NCI-H2227 (cell line): ENCODE measurements at regions not wholly inside any gene's neighbourhood (a gene's known extent, or its start where the extent isn't known, plus 50 kb on each side); places are given as distances from the start of the nearest gene placed in this dataset.
"Not testable (repeated sequence)": the region's sequence is repeated elsewhere in the genome, so short reads cannot be mapped to it uniquely, and the experiment has no call there.

Experiments
- DNase-seq: peaks from one replicate; lab custom pipeline; 2025; ENCODE audit not compliant: unreplicated experiment; lab: John Stamatoyannopoulos, UW

DNA sequence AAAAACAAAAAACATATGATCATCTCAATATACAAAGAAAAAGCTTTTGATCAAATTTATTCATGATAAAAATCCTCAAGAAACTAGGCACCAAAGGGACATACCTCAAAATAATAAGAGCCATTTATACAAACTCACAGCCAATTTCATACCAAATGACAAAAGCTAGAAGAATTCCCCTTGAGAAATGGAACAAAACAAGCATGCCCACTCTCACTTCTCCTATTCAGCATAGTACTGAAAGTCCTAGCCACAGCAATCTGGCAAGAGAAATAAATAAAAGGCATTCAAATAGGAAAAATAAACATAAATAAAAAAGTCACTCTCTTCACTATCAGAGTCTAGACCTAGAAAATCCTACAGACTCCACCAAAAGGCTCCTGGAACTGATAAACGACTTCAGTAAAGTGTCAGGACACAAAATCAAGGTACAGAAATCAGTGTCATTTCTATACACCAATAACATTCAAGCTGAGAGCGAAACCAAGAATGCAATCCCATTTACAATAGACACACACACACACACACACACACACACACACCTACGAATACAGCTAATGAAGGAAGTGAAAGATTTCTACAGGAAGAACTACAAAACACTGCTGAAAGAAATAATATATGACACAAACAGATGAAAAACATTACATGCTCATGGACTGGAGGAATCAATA lies 1486.2 kb upstream of the SEL1L start:
- no peak for DNase-seq

DNA sequence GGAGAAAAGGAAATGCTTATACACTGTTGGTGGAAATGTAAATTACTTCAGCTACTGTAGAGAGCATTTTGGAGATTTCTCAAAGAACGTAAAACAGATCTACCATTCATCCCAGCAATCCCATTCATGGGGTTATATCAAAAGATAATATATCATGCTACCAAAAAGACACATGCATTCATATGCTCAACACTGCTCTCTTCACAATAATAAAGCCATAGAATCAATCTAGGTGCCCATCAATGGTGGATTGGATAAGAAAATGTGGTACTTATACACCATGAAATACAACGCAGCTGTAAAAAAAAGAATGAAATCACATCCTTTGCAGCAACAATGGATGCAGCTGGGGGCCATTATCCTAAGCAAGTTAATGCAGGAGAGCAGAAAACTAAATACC lies 1487.7 kb upstream of the SEL1L start:
- DNase-seq = no peak

DNA sequence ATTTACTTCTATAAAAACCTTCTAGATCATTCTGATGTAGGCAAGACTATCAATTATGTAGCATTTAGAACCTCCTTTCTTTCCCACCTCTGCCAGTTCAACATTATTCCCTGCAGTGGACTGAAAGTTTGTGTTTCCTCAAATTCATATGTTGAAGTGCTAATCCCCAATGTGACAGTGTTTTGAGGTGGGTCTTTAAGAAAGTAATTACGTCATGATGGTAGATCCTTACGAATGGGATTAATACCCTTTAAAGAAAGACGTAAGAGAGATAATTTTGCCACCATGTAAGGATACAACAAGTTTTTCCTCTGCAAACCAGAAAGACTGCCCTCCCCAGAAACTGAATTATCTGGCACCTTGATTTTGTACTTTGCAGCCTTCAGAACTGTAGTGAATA lies 1489.7 kb upstream of the SEL1L start:
- DNase-seq = no peak

DNA sequence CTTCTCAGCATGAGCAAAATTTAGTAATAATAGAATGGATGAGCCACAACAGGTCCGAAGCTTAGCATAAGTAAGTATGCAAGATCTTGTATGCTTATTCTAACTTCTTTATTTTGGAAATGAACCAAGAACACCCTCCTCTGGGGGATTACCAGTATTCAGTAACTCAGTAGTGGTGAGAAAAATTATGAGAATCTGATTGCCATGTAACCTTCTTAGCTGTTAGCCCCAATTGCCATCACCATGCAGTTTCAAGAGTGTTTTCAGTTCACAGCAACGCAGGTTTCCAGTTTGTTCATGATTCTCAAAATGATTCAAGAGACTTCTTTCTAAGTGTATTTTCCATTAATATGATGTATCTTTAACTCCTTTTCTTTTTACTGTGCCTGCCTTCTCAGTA lies 1507.6 kb upstream of the SEL1L start:
- DNase-seq = no peak

DNA sequence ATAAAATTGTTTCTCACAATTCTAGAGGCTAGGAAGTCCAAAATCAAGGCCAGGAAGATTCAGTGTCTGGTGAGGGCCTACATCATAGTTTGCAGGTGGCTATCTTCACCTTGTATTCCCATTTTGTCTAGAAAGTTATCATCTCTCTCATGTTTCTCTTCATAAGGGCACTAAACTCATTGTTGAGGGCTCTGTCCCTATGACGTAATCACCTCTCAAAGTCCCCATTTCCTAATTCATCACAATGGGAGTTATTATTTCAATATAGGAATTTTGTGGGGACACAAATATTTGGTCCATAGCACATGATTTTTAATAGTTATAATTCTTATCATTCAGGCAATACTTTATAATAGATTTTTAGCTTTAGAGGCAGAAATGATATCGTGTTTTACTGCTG lies 1509.2 kb upstream of the SEL1L start:
- no peak for DNase-seq

DNA sequence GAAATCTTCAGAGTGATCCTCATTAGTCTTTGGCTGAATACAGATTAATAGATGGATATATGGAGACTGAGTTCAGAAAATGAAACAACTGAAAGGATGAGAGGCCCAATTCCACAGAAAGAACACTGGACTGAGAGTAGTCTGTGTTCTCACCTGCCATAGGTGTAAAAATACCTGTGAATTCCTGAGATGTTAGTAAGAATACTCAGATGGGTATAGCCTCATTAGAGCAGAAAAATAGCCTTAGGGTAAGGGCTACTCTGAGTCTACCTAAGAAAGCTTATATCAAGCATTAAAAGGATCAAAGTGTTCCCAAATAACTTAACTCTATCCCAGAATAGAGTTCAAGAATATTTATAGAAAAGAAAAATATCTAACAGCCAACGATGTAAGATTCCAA lies 1510.3 kb upstream of the SEL1L start:
- no peak for DNase-seq

DNA sequence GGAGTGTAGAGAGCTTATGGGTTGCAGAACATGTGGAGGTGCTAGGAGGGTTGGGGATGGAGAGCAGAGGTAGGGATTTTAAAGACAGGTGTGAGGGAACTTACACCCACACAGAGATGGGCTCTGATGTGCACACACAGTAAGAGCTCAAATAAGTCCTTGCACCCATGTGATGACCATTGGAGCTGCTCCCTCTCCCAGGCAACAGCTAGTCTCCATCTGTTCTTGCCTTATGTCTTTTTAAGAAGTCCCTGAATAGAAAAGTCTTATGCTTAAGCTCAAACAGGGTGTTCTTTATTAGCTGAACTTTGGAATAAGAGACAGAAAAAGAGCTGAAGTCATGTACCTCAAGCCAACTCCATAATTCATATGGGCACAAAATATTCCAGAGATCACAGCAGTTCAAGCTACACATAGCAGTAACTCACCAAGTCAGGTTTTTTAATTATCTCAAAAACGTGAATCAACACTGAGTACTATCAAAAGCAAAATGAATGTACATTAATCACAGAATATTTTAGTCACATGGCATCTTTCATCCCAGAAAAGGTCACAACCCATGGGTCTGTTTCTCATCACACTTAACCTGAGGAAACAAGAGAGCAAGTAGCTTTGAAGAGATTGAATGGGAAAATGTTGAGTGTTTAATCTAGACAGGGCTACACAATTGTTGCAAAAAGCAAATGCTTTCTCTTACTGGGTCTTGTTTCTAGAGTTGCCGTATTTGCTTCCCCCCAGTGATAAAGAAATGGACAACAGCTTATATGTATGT lies 1513.6 kb upstream of the SEL1L start:
- DNase-seq = no peak

DNA sequence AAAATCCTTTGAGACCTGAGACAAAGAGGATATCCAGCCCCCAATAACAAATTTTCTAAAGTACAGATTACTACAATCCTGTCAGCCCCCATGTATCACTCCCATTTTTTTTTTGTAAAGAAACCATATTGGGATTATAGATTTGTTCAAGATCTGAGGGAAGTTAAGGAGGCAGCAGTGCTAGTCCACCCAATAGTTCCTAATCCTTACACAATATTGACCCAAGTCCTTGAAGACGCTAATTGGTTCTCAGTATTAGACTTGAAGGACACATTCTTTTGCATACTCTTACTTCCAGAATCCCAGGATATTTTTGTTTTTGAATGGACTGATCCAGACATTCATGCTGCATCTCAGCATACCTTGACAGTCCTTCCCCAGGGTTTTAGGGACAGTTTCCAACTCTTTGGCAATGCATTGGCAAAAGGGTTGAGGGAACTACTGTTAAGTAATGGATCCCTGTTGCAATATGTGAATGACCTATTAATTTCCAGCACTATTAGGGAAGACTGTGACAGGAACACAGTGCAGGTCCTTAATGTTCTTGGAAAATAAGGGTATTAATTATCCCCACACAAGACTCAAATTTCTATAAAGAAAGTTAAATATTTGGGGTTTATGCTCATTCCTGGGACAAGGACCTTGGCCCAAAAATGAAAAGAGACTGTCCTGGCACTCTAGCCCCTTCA lies 1519.5 kb upstream of the SEL1L start:
- no peak for DNase-seq

DNA sequence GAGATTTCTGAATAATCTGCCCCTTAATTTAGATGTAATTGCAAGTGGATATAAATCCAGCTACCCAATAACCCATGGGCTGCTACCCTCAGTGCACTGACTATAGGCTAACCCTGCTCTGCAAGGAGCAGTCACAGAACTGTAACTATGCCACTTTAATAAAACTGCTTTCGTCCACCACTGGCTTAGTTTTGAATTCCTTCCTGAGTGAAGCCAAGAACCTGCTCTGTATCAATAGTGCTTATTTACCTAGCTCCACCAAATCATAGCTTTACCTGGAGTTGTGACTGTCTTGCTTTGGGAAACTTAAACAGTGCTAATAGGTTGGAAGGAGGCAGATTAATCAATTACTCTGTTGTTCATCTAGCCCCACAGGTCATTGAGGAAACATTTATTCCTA lies 1524.4 kb upstream of the SEL1L start:
- DNase-seq = no peak

DNA sequence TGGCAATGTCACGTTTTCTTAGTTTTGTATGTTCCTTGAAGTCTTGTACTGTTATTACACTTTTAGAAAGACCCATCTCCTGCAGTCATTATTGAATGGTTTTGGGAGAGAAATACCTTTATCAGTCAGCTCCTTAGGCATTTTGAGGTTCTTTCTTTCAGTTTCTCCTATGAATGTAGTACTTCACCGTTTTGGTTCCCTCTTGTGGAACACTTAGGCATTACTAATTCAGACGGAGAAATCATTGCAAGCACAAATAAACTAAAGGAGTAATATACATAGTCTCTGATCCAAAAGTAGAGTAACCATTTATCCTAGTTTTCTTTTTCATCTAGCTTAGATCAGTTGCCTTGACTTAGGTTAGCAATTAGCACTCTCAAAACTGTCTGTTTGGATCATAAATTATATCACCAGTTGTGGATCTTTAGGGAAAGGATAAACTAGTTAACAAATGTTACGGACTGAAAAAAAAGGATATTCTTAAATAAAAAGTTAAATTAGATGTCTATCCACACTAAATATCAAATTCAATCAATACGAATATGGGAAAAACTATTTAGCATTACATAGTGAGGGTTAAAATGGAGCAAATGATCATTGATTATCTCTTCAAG lies 1538.3 kb upstream of the SEL1L start:
- DNase-seq = no peak

DNA sequence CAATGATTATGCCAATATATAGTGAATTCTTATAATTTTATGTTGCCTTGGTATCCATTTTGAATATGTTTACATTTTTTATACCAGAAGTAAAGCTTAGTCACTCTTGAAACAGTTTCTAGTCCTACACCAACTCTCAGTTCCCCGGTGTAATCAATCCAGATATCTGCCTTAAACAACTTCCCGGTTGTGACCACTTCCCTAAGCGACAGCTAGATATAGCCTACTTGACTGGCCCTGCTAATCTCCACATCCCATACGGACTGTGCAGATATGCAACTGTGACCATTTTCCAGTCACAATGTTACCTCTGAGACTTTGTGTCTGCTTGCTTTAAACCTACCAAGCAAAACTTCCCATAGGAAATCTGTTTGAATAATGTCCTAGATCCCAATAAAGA lies 1551.5 kb upstream of the SEL1L start:
- no peak for DNase-seq

DNA sequence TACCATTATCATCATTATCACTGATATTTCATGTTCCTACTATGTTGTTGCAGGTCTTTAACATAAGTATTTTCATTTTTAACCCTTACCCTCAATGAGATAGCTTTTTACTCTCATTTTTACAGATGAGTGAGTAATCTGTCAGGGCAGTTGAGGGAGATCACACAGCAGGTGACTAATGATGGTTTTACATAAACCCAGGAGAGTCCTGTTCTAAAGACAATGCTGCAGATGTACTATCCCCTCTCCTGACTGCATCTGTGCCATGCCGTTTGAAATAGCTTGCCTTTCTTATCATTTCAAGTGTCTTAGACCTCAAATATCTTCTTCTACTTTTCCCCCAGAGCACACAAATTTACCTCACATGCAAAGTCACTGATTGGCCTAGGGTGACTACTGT lies 1552.1 kb upstream of the SEL1L start:
- no peak for DNase-seq

DNA sequence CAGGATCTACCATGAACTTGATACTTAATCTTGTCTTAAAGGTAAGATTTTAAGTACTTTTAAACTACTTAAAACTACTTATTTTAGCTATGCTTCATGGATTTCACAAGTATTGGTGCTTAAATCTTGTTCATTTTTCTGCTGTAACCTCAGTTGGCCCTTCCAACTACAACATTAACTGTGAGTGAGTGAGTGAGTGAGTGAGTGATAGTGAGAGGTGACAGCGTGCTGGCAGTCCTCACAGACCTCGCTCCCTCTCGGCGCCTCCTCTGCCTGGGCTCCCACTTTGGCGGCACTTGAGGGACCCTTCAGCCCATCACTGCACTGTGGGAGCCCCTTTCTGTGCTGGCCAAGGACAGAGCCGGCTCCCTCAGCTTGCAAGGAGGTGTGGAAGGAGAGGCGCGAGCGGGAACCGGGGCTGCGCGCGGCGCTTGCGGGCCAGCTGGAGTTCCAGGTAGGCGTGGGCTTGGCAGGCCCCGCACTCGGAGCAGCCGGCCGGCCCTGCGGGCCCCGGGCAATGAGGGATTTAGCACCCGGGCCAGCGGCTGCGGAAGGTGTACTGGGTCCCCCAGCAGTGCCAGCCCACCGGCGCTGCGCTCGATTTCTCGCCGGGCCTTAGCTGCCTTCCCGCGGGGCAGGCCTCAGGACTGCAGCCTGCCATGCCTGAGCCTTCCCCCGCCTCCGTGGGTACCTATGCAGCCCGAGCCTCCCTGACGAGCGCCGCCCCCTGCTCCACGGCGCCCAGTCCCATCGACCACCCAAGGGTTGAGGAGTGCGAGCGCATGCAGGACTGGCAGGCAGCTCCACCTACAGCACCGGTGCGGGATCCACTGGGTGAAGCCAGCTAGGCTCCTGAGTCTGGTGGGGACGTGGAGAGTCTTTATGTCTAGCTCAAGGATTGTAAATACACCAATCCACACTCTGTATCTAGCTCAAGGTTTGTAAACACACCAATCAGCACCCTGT lies 1558.6 kb upstream of the SEL1L start:
- not testable (repeated sequence) for DNase-seq

DNA sequence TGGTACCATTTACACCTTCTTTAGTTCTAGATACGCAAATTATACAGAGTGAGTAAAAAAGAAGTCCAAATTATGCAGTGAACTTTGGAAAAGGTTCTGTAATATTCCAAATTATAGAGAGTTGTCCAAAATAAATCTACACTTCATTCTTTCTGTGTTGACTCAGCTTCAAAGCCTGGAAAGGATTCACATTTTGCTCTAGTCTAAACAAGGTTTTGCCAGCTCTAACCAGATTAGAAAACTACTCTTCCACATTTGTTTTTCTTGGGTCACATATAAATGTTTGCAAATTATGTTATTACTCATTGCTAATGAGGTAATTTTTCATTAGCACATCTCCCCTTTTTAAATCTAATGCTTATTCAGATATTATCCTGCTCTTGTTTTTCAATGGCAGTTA lies 1562.4 kb upstream of the SEL1L start:
- DNase-seq = no peak

DNA sequence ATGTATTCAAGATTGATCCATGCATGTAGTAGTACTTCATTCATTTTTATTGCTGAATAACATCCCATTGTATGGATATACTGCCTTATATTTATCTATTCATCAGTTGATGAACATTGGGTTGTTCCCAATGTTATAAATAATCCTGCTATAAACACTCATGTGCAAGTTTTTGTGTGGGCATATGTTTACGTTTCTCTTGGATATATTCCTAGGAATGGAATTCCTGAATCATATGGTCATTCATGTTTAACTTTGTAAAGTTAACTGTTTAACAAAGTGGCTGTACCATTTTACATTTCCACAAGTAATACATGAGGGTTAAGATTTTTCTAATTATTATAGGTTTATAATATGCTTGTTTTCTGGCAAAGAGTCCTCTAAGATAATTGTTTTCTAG lies 1568.2 kb upstream of the SEL1L start:
- DNase-seq = no peak

DNA sequence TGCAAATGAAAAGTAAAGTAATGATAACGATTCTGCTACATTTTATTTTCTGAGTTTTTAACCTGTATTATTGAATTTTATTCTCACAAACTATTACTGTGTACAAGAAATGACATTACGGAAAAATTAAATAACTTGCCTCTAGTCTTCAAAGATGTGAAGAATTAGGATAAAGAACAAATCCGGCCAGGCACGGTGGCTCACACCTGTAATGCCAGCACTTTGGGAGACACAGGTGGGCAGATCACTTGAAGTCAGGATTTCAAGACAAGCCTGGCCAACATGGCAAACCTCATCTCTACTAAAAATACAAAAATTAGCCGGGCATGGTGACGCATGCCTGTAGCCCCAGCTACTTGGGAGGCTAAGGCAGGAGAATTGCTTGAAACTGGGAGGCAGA lies 1584.4 kb upstream of the SEL1L start:
- DNase-seq = no peak

DNA sequence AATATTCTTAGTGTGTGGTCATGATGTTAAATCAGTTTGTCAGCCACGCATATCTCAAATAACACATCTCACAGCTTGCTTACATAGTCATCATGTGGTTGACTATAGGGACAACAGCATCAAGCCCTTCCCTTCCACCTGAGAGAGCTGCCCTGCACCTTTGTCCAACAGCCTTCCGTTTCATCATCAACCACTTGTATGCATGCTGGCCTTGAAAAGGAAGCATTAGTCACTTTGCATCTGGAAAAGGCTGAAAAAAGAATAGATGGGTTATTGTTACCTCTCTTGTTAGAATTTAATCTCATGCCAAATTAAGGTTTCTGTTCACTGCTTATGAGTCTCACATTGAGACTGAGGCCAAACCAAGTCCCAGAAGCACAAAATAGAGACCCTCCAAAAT lies 1586.5 kb upstream of the SEL1L start:
- DNase-seq = no peak

DNA sequence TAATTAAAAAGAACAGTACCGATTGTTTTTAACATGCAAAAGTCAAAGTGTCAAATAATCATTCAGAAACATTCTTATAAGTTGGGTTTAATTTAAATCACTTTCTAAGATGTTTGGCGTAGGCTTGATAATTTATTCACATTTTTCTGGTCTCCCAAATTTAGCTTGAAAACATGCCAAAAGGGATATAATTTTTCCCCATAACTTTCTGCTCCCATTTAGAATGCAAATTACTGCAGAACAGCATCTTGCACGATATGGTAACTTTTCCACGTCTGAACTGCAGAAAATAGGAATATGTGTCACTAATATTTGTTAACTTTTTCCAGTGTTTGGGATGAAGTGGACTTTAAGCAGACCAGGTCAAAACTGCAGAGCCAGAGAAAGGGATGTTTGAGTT lies 1592.4 kb upstream of the SEL1L start:
- no peak for DNase-seq

DNA sequence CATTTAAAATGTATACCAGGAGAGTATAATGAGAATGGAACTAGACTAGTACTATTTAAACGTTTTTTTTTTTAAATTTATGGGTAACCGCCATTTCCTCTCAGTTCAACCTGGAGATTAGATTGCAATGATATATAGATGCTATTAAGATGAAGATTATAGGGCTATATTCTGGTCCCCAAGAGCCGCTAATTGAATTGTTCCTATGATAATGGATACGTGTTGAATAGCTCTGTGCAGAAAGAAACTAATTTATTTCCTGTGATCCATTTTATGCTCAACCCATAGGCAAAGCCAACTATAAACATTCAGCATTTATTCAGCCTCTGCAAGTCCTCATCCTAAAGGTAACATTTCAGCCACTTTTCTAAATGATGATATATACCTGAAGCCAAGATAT lies 1595.1 kb upstream of the SEL1L start:
- DNase-seq = no peak

DNA sequence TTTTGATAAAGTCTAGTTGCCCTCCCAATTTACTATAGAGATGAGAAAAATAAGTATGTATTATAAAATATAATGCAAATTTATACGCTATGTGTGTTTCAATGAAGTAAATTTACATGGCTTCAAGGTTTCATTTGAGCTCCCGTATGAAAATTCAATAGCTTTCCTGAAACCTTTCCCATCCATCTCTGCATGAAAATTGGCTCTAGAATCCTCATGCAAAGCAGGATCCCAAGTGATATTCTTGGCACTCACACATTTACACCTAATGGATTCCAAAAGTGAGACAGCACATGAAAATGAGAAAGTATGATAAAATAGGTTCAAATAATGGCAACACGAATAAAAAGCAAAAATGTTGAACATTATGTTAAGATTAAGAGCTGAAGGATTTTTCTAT lies 1595.8 kb upstream of the SEL1L start:
- DNase-seq = no peak
